Peyer's patch (tissue), 4 donors: ENCODE measurements at regions not wholly inside any gene's neighbourhood (a gene's known extent, or its start where the extent isn't known, plus 50 kb on each side); places are given as distances from the start of the nearest gene placed in this dataset.

Experiments used
- POLR2A ChIP-seq, 2 donors: fragments of 450-650 bp; IDR thresholded peaks; one replicate each; pipeline ENCODE4 v1.5.1; 2017; ENCODE audit warnings: antibody characterized with exemption in 2 of 2, mild to moderate bottlenecking in 2 of 2, moderate library complexity in 2 of 2
- TF ChIP-seq, protein P1 (sequence below), 6 experiments: fragments of 450-650 bp in 4 of 6; fragments of 200-600 bp in 2 of 6; sonication (generic) in 1 of 6; IDR thresholded peaks; one replicate each; pipeline ENCODE4 v1.5.1; 2017 to 2019; ENCODE audit warnings: antibody characterized with exemption in 6 of 6, mild to moderate bottlenecking in 3 of 6, moderate library complexity in 1 of 6

- TF ChIP-seq, protein P1, sequence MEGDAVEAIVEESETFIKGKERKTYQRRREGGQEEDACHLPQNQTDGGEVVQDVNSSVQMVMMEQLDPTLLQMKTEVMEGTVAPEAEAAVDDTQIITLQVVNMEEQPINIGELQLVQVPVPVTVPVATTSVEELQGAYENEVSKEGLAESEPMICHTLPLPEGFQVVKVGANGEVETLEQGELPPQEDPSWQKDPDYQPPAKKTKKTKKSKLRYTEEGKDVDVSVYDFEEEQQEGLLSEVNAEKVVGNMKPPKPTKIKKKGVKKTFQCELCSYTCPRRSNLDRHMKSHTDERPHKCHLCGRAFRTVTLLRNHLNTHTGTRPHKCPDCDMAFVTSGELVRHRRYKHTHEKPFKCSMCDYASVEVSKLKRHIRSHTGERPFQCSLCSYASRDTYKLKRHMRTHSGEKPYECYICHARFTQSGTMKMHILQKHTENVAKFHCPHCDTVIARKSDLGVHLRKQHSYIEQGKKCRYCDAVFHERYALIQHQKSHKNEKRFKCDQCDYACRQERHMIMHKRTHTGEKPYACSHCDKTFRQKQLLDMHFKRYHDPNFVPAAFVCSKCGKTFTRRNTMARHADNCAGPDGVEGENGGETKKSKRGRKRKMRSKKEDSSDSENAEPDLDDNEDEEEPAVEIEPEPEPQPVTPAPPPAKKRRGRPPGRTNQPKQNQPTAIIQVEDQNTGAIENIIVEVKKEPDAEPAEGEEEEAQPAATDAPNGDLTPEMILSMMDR (IDR thresholded peaks at IDR 0.05): no peak
- no peak for TF ChIP-seq POLR2A (IDR thresholded peaks at IDR 0.05)
Observed at GRCh38 chr17:59488805-59489204, 76.6 kb upstream of the DHX40 start.
